ENCODE measurements at regions not wholly inside any gene's neighbourhood (a gene's known extent, or its start where the extent isn't known, plus 50 kb on each side); places are given as distances from the start of the nearest gene placed in this dataset.

DNA sequence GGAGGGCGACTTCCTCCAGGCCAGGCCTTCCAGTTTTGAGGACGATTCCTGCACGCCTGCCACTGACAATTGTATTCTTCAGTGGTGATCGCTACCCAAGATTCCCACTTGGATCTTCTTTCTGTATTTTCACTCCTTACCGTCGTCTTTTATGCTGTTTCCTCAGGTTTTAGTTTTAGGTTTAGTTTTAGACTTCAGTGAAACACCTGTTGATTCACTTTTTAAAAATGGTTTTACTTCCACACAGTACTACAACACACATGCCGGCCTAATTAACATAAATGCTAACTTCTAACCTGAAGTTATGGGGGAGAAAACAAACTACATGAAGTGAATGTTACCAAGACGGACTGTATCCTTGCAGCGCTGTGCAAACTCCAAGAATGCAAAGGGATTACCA, 530.6 kb upstream of the MGMT start:
- no peaks in the 10 kb centered on the region for H3K79me2 ChIP-seq (ENCODE audit: insufficient read depth, low read length)
- no peak overlapping the region for H2AFZ ChIP-seq (ENCODE audit: low read depth, low read length, poor library complexity, severe bottlenecking)
- no peaks in the 10 kb centered on the region for H4K20me1 ChIP-seq (ENCODE audit: insufficient read depth)
- no peak overlapping the region for H3K9ac ChIP-seq (ENCODE audit: low read length)
- H3K36me3 ChIP-seq (ENCODE audit: control insufficient read depth in 1 of 2, insufficient read depth in 2 of 2, low read length in 2 of 2), result no peaks in the 10 kb centered on the region
- DNase-seq (ENCODE audit: low read depth, low spot score), result no peak
- no TSS peak for BruUV-seq (replicated peaks)
- ChIA-PET CTCF (no interaction called here), POLR2A (no interaction called here), RAD21 (ENCODE audit: low non-redundant PET in 1 of 2, low total read pairs in 2 of 2, uncharacterized antibody in 2 of 2, unreplicated experiment in 2 of 2) (no interaction called here)
- no peak for ATAC-seq
- H3K4me1 ChIP-seq (ENCODE audit: control insufficient read depth in 1 of 2, insufficient read depth in 2 of 2, low read length in 2 of 2), result no peaks in the 10 kb centered on the region
- intact Hi-C loops (cut with micrococcal nuclease), result no loop called here
- peaks cover 4% of the 10 kb centered on the region; the same call in 1 of the 2 replicates for H3K27me3 ChIP-seq (ENCODE audit: insufficient read depth, low read length)
- H3K9me2 ChIP-seq (ENCODE audit: insufficient read depth), result no peaks in the 10 kb centered on the region
- no peak overlapping the region for H3K4me3 ChIP-seq (replicated peaks in 1 of 2; ENCODE audit: low read depth in 1 of 2, low read length in 2 of 2)
- peaks cover 0 to 6% of the 10 kb centered on the region in 2 experiments; a peak in 1 of 4 replicates for H3K9me3 ChIP-seq (ENCODE audit: control insufficient read depth in 1 of 2, insufficient read depth in 1 of 2, low read depth in 1 of 2, low read length in 2 of 2)
- H3K4me2 ChIP-seq (ENCODE audit: low read length), result no peak overlapping the region
- TF ChIP-seq YY1 (IDR thresholded peaks at IDR 0.05; ENCODE audit: extremely low read depth, insufficient replicate concordance, low read depth, low read length), result no peak
- TF ChIP-seq, protein P1, sequence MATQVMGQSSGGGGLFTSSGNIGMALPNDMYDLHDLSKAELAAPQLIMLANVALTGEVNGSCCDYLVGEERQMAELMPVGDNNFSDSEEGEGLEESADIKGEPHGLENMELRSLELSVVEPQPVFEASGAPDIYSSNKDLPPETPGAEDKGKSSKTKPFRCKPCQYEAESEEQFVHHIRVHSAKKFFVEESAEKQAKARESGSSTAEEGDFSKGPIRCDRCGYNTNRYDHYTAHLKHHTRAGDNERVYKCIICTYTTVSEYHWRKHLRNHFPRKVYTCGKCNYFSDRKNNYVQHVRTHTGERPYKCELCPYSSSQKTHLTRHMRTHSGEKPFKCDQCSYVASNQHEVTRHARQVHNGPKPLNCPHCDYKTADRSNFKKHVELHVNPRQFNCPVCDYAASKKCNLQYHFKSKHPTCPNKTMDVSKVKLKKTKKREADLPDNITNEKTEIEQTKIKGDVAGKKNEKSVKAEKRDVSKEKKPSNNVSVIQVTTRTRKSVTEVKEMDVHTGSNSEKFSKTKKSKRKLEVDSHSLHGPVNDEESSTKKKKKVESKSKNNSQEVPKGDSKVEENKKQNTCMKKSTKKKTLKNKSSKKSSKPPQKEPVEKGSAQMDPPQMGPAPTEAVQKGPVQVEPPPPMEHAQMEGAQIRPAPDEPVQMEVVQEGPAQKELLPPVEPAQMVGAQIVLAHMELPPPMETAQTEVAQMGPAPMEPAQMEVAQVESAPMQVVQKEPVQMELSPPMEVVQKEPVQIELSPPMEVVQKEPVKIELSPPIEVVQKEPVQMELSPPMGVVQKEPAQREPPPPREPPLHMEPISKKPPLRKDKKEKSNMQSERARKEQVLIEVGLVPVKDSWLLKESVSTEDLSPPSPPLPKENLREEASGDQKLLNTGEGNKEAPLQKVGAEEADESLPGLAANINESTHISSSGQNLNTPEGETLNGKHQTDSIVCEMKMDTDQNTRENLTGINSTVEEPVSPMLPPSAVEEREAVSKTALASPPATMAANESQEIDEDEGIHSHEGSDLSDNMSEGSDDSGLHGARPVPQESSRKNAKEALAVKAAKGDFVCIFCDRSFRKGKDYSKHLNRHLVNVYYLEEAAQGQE (IDR thresholded peaks at IDR 0.05; ENCODE audit: low read depth), result no peak
- TF ChIP-seq SP1 (IDR thresholded peaks at IDR 0.05; ENCODE audit: low read depth), result no peak
- TF ChIP-seq, protein P2, sequence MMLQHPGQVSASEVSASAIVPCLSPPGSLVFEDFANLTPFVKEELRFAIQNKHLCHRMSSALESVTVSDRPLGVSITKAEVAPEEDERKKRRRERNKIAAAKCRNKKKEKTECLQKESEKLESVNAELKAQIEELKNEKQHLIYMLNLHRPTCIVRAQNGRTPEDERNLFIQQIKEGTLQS (IDR thresholded peaks at IDR 0.05), result no peak
- TF ChIP-seq JUND (IDR thresholded peaks at IDR 0.05), result no peak
- no peak overlapping the region for H3K27ac ChIP-seq (ENCODE audit: low read depth, low read length)

DNA sequence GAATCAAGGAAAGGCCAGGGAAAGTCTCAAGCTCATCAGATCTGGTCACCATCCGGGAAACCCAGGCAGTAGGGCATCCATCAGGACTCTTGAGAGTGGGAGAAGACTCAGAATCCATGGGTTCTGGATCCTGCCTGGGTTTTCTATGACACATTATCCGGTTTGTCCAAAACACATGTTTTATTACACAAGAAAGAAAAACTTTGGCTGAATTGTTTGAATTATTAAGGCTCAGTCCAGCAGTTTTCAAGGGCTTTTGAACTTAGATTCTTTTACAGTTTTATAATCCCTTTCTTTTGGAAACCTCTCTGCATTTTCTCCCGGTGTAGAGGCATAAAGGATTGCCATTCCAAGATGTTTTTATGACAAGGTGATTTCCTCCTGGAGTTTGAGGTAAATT, 528.5 kb upstream of the MGMT start:
- POLR2A ChIA-PET, result no interaction called here
- RAD21 ChIA-PET (ENCODE audit: low non-redundant PET in 1 of 2, low total read pairs in 2 of 2, uncharacterized antibody in 2 of 2, unreplicated experiment in 2 of 2), result no interaction called here
- no peak for DNase-seq (ENCODE audit: low read depth, low spot score)
- peaks cover 4% of the 10 kb centered on the region; the same call in 1 of the 2 replicates for H3K27me3 ChIP-seq (ENCODE audit: insufficient read depth, low read length)
- H3K27ac ChIP-seq (ENCODE audit: low read depth, low read length), result no peak overlapping the region
- no peaks in the 10 kb centered on the region for H3K79me2 ChIP-seq (ENCODE audit: insufficient read depth, low read length)
- no peak overlapping the region for H2AFZ ChIP-seq (ENCODE audit: low read depth, low read length, poor library complexity, severe bottlenecking)
- no peaks in the 10 kb centered on the region for H3K36me3 ChIP-seq (ENCODE audit: control insufficient read depth in 1 of 2, insufficient read depth in 2 of 2, low read length in 2 of 2)
- BruUV-seq (replicated peaks), result no TSS peak
- no peaks in the 10 kb centered on the region for H3K9me2 ChIP-seq (ENCODE audit: insufficient read depth)
- CTCF ChIA-PET, result no interaction called here
- no peak overlapping the region for H3K9ac ChIP-seq (ENCODE audit: low read length)
- no peak overlapping the region for H3K4me3 ChIP-seq (replicated peaks in 1 of 2; ENCODE audit: low read depth in 1 of 2, low read length in 2 of 2)
- no peak overlapping the region for H3K4me2 ChIP-seq (ENCODE audit: low read length)
- H3K4me1 ChIP-seq (ENCODE audit: control insufficient read depth in 1 of 2, insufficient read depth in 2 of 2, low read length in 2 of 2), result no peaks in the 10 kb centered on the region
- TF ChIP-seq ZFX (IDR thresholded peaks at IDR 0.05), result no peak
- no peak for TF ChIP-seq ELF1 (IDR thresholded peaks at IDR 0.05; ENCODE audit: borderline replicate concordance, low read depth)
- no peaks in the 10 kb centered on the region for H4K20me1 ChIP-seq (ENCODE audit: insufficient read depth)
- intact Hi-C loops (cut with micrococcal nuclease), result no loop called here
- no peak for ATAC-seq
- H3K9me3 ChIP-seq (ENCODE audit: control insufficient read depth in 1 of 2, insufficient read depth in 1 of 2, low read depth in 1 of 2, low read length in 2 of 2), result peaks cover 0 to 6% of the 10 kb centered on the region in 2 experiments; a peak in 1 of 4 replicates
